HEK293 (cell line): ENCODE measurements at regions not wholly inside any gene's neighbourhood (a gene's known extent, or its start where the extent isn't known, plus 50 kb on each side); places are given as distances from the start of the nearest gene placed in this dataset.

ENCODE experiments used
- ZNF335 ChIP-seq: fragments of 450-650 bp; formaldehyde crosslinking; conservative IDR thresholded peaks from 2 replicates; pipeline ENCODE4 v1.5.1; 2016; ENCODE audit warnings: missing biosample characterization, missing genetic modification characterization
- ZNF416 ChIP-seq: fragments of 450-650 bp; formaldehyde crosslinking; IDR thresholded peaks from 2 replicates; pipeline ENCODE4 v1.5.1; 2016; ENCODE audit warnings: missing biosample characterization, missing genetic modification characterization
- ZNF548 ChIP-seq: fragments of 450-650 bp; formaldehyde crosslinking; IDR thresholded peaks from 2 replicates; pipeline ENCODE4 v1.5.1; 2016; ENCODE audit warnings: missing biosample characterization, missing genetic modification characterization
- ZNF660 ChIP-seq: fragments of 450-650 bp; IDR thresholded peaks from 2 replicates; pipeline ENCODE4 v1.5.1; 2018; ENCODE audit warnings: missing biosample characterization, mild to moderate bottlenecking, missing genetic modification characterization
- ZNF768 ChIP-seq: fragments of 450-650 bp; formaldehyde crosslinking; IDR thresholded peaks from 2 replicates; pipeline ENCODE4 v1.5.1; 2018; ENCODE audit warnings: missing biosample characterization, mild to moderate bottlenecking, missing genetic modification characterization
- TF ChIP-seq, protein P1 (sequence below): fragments of 450-650 bp; formaldehyde crosslinking; IDR thresholded peaks from 2 replicates; pipeline ENCODE4 v1.5.1; 2016; ENCODE audit warnings: missing biosample characterization, missing genetic modification characterization

DNA sequence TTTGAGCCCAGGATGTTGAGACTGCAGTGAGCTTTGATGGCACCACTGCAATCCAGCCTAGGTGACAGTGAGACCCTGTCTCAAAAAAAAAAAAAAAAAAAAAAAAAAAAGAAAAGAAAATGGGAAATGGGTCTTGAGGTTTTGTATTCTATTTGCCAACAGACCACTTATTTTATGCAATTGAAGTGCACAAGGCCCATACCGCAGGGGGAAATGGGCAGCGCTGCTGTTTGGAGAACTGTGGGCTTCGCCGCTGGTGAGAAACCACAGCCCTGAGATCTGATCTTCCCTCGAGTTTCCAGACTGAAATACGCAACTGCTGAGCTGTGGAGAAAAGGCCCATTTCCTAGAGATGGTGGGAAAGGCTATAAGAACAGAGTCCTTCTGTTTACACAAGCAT, 512.0 kb downstream of the TCERG1L start:
- TF ChIP-seq ZNF335 (tag by site-specific recombination) (no peak), ZNF768 (tag by site-specific recombination) (no peak), ZNF548 (tag by site-specific recombination) (no peak), ZNF416 (no peak), ZNF660 (tag by site-specific recombination) (no peak)
- TF ChIP-seq, protein P1, sequence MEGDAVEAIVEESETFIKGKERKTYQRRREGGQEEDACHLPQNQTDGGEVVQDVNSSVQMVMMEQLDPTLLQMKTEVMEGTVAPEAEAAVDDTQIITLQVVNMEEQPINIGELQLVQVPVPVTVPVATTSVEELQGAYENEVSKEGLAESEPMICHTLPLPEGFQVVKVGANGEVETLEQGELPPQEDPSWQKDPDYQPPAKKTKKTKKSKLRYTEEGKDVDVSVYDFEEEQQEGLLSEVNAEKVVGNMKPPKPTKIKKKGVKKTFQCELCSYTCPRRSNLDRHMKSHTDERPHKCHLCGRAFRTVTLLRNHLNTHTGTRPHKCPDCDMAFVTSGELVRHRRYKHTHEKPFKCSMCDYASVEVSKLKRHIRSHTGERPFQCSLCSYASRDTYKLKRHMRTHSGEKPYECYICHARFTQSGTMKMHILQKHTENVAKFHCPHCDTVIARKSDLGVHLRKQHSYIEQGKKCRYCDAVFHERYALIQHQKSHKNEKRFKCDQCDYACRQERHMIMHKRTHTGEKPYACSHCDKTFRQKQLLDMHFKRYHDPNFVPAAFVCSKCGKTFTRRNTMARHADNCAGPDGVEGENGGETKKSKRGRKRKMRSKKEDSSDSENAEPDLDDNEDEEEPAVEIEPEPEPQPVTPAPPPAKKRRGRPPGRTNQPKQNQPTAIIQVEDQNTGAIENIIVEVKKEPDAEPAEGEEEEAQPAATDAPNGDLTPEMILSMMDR (tag by site-specific recombination): no peak
